HCT116 (cell line): ENCODE measurements at regions not wholly inside any gene's neighbourhood (a gene's known extent, or its start where the extent isn't known, plus 50 kb on each side); places are given as distances from the start of the nearest gene placed in this dataset.

Source experiments
- ATAC-seq: fragments of 200-7000 bp; cut with Tn5 transposase; 2 replicates; pipeline ENCODE4 v1.9.1; 2020; ENCODE audit warnings: mild to moderate bottlenecking, moderate library complexity
- BruUV-seq: library from RNA; stranded (reverse); fragments of 400-500 nt; replicated peaks from 2 replicates; lab custom pipeline; 2021; lab: Mats Ljungman, UMichigan
- CTCF ChIA-PET: fragments of 300-600 bp; sonication (Branson Sonifier 250); formaldehyde crosslinking; loops from one replicate; lab custom pipeline; 2021; ENCODE audit warnings: antibody characterized with exemption; lab: Charles Lee
- POLR2A ChIA-PET: fragments of 300-600, 350-600 bp; sonication (Branson Sonifier 250); formaldehyde crosslinking; loops from one replicate; lab custom pipeline; 2021; ENCODE audit warnings: antibody characterized with exemption; lab: Charles Lee
- RAD21 ChIA-PET, 2 experiments: fragments of 300-600 bp; sonication (Branson Sonifier 250); formaldehyde crosslinking; loops; one replicate each; lab custom pipeline; 2023; ENCODE audit warnings: low total read pairs in 2 of 2; ENCODE audit not compliant: uncharacterized antibody in 2 of 2, unreplicated experiment in 2 of 2, low non-redundant PET in 1 of 2; lab: Charles Lee
- DNase-seq: peaks from one replicate; pipeline ENCODE4 v3.0.0-alpha.2; 2010; ENCODE audit warnings: low read depth, low spot score
- H2AFZ ChIP-seq: fragments of 200-600 bp; shearing (Covaris generic), sonication (generic); 2 replicates; pipeline ENCODE4 v1.6.1; 2017; ENCODE audit warnings: low read depth, mixed run types, mixed read lengths, antibody characterized with exemption, low read length; ENCODE audit not compliant: poor library complexity, severe bottlenecking
- H3K27ac ChIP-seq: 2 replicates; pipeline ENCODE4 v1.5.1; 2012; ENCODE audit warnings: low read depth, low read length
- H3K27me3 ChIP-seq: fragments of 200-600 bp; sonication (generic); 2 replicates; pipeline ENCODE4 v1.6.1; 2016; ENCODE audit warnings: mixed run types, low read length, mixed read lengths; ENCODE audit not compliant: insufficient read depth
- H3K36me3 ChIP-seq, 2 experiments: fragments of 200-500 bp in 1 of 2; fragments of 200-600 bp in 1 of 2; sonication (Bioruptor generic) in 1 of 2; sonication (generic) in 1 of 2; 2 replicates each; pipeline versions ENCODE4 v1.5.1 to v1.6.1; 2014 to 2016; ENCODE audit warnings: low read length in 2 of 2, inconsistent platforms in 1 of 2, mixed read lengths in 1 of 2, mixed run types in 1 of 2; ENCODE audit not compliant: insufficient read depth in 2 of 2, control insufficient read depth in 1 of 2
- H3K4me1 ChIP-seq, 2 experiments: fragments of 200-600 bp in 1 of 2; sonication (generic) in 1 of 2; 2 replicates each; pipeline versions ENCODE4 v1.5.1 to v1.6.1; 2012 to 2017; ENCODE audit warnings: low read length in 2 of 2, inconsistent platforms in 1 of 2, mild to moderate bottlenecking in 1 of 2, mixed read lengths in 1 of 2, mixed run types in 1 of 2, moderate library complexity in 1 of 2; ENCODE audit not compliant: insufficient read depth in 2 of 2, control insufficient read depth in 1 of 2
- H3K4me2 ChIP-seq: fragments of 200-600 bp; sonication (generic); 2 replicates; pipeline ENCODE4 v1.6.1; 2017; ENCODE audit warnings: mixed run types, low read length, mixed read lengths
- H3K4me3 ChIP-seq, 2 experiments: fragments of 200-600 bp in 1 of 2; sonication (generic) in 1 of 2; replicated peaks in 1 of 2; 2 replicates each; pipeline ENCODE4 v1.5.1; 2011 to 2016; ENCODE audit warnings: low read length in 2 of 2, control low read depth in 1 of 2, low read depth in 1 of 2, mild to moderate bottlenecking in 1 of 2, mixed read lengths in 1 of 2, mixed run types in 1 of 2
- H3K79me2 ChIP-seq: fragments of 200-600 bp; sonication (generic); 2 replicates; pipeline ENCODE4 v1.6.1; 2017; ENCODE audit warnings: mild to moderate bottlenecking, mixed run types, low read length, moderate library complexity, mixed read lengths; ENCODE audit not compliant: insufficient read depth
- H3K9ac ChIP-seq: fragments of 200-600 bp; sonication (generic); 2 replicates; pipeline ENCODE4 v1.6.1; 2016; ENCODE audit warnings: low read length, mixed read lengths
- H3K9me2 ChIP-seq: fragments of 200-600 bp; sonication (generic), shearing (Covaris generic); 2 replicates; pipeline ENCODE4 v1.6.1; 2017; ENCODE audit warnings: mixed run types, mild to moderate bottlenecking, moderate library complexity; ENCODE audit not compliant: insufficient read depth
- H3K9me3 ChIP-seq, 2 experiments: fragments of 200-500 bp in 1 of 2; fragments of 200-600 bp in 1 of 2; sonication (Bioruptor generic) in 1 of 2; sonication (generic) in 1 of 2; 2 replicates each; pipeline ENCODE4 v1.6.1; 2014 to 2017; ENCODE audit warnings: low read length in 2 of 2, mixed read lengths in 2 of 2, inconsistent platforms in 1 of 2, low read depth in 1 of 2, mild to moderate bottlenecking in 1 of 2, mixed run types in 1 of 2, moderate library complexity in 1 of 2; ENCODE audit not compliant: control insufficient read depth in 1 of 2, insufficient read depth in 1 of 2
- H4K20me1 ChIP-seq: fragments of 200-600 bp; sonication (generic), shearing (Covaris generic); 2 replicates; pipeline ENCODE4 v1.6.1; 2017; ENCODE audit warnings: mixed run types, mild to moderate bottlenecking, moderate library complexity; ENCODE audit not compliant: insufficient read depth
- ATF3 ChIP-seq: IDR thresholded peaks from 2 replicates; pipeline ENCODE4 v1.6.1; 2012
- CBX3 ChIP-seq: IDR thresholded peaks from 2 replicates; pipeline ENCODE4 v1.6.1; 2012; ENCODE audit warnings: low read depth
- CEBPB ChIP-seq: IDR thresholded peaks from 2 replicates; pipeline ENCODE4 v1.6.1; 2012; ENCODE audit warnings: low read depth
- EGR1 ChIP-seq: IDR thresholded peaks from 2 replicates; pipeline ENCODE4 v1.6.1; 2012; ENCODE audit warnings: low read depth
- EZH2 ChIP-seq: fragments of 200-600 bp; sonication (generic); IDR thresholded peaks from 2 replicates; pipeline ENCODE4 v1.6.1; 2017; ENCODE audit warnings: antibody characterized with exemption, mixed run types
- EZH2phosphoT487 ChIP-seq: fragments of 200-600 bp; IDR thresholded peaks from 2 replicates; pipeline ENCODE4 v1.6.1; 2018; ENCODE audit warnings: antibody characterized with exemption, borderline replicate concordance
- MAX ChIP-seq: IDR thresholded peaks from 2 replicates; pipeline ENCODE4 v1.6.1; 2012
- POLR2A ChIP-seq: IDR thresholded peaks from 2 replicates; pipeline ENCODE4 v1.7.0; 2011; ENCODE audit warnings: borderline replicate concordance; ENCODE audit not compliant: insufficient read depth, insufficient read length; ENCODE audit errors: extremely low read depth
- POLR2AphosphoS5 ChIP-seq: IDR thresholded peaks from 2 replicates; pipeline ENCODE4 v1.6.1; 2011; ENCODE audit warnings: mild to moderate bottlenecking, low read depth, low read length, moderate library complexity
- RAD21 ChIP-seq: IDR thresholded peaks from 2 replicates; pipeline ENCODE4 v1.6.1; 2012; ENCODE audit warnings: low read depth, mild to moderate bottlenecking
- SIN3A ChIP-seq: IDR thresholded peaks from 2 replicates; pipeline ENCODE4 v1.6.1; 2012; ENCODE audit warnings: low read depth
- SRF ChIP-seq: IDR thresholded peaks from 2 replicates; pipeline ENCODE4 v1.6.1; 2012; ENCODE audit warnings: low read depth
- TCF7L2 ChIP-seq: IDR thresholded peaks from 2 replicates; pipeline ENCODE4 v1.7.0; 2011; ENCODE audit warnings: borderline replicate concordance, inconsistent platforms; ENCODE audit not compliant: insufficient read depth, insufficient read length; ENCODE audit errors: extremely low read depth
- YY1 ChIP-seq: IDR thresholded peaks from 2 replicates; pipeline ENCODE4 v1.6.1; 2011; ENCODE audit warnings: low read length, low read depth, moderate library complexity, mild to moderate bottlenecking; ENCODE audit not compliant: insufficient replicate concordance; ENCODE audit errors: extremely low read depth
- ZNF274 ChIP-seq: fragments of 200-500 bp; sonication (Bioruptor generic); IDR thresholded peaks from 2 replicates; pipeline ENCODE4 v1.6.1; 2014; ENCODE audit warnings: mild to moderate bottlenecking, low read depth, low read length, inconsistent platforms
- intact Hi-C: fragments of 100-400 bp; cut with micrococcal nuclease; formaldehyde crosslinking; loops from 2 replicates; pipeline ENCODE4 v1.10.0; 2022
- TF ChIP-seq, protein P1 (sequence below), 3 experiments: fragments of 200-600 bp in 1 of 3; sonication (generic) in 1 of 3; IDR thresholded peaks in 2 of 3; conservative IDR thresholded peaks in 1 of 3; 2 replicates each; pipeline ENCODE4 v1.5.1; 2012 to 2017; ENCODE audit warnings: low read depth in 2 of 3, low read length in 2 of 3, antibody characterized with exemption in 1 of 3, borderline replicate concordance in 1 of 3, control low read depth in 1 of 3, mild to moderate bottlenecking in 1 of 3, mixed read lengths in 1 of 3, mixed run types in 1 of 3, moderate library complexity in 1 of 3; ENCODE audit not compliant: insufficient read depth in 1 of 3

DNA sequence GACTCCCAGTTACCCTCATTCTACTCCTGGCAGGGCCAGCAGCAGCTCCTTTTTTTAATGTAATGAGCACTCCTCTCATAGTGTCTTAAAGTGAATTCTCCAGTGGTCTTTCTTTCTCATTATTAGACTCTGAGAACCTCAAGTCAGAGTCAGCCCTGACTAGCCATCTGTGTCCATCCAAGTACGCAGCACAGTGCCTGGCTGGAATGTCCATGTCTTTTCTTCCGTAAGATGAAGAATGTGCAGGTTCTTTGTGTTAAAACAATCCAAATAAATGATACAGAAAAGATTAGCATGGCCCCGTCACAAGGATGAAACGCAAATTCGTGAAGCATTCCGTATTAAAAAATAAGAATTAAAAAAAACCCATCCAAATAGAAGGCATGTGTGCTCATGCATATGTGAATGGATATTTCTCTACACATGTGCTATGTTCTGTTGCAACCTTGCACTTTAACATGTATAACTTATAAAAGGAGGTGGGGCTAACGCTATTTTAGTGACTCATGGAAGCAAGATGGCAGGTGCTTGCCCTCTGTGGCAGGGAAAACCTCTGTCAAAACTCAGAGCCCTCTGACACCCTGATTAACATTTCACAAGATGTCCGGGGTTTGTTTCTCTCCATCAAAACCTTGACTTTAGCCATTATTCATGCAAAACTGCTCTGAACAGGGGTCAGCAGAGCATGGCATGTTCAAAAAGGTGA, 170.7 kb upstream of the TOPAZ1 start:
- POLR2A ChIA-PET, result no interaction called here
- intact Hi-C loops, result no loop called here
- RAD21 ChIA-PET, result no interaction called here

More for the DNA sequence above, 170.7 kb upstream of the TOPAZ1 start:
- no peak overlapping the region for H2AFZ ChIP-seq
- no peak overlapping the region for H3K4me3 ChIP-seq
- BruUV-seq, result no TSS peak
- no peaks in the 10 kb centered on the region for H4K20me1 ChIP-seq
- CTCF ChIA-PET, result no interaction called here
- H3K9me3 ChIP-seq, result no peaks in the 10 kb centered on the region
- DNase-seq (no peak), ATAC-seq (no peak)
- no peak overlapping the region for H3K27ac ChIP-seq
- no peaks in the 10 kb centered on the region for H3K27me3 ChIP-seq
- no peaks in the 10 kb centered on the region for H3K79me2 ChIP-seq
- H3K4me2 ChIP-seq, result no peak overlapping the region
- H3K9ac ChIP-seq, result no peak overlapping the region
- H3K36me3 ChIP-seq, result no peaks in the 10 kb centered on the region
- TF ChIP-seq TCF7L2, result no peak
- no peak for TF ChIP-seq ZNF274
- no peak for TF ChIP-seq CEBPB
- TF ChIP-seq POLR2A, result no peak
- no peak for TF ChIP-seq RAD21
- TF ChIP-seq MAX, result no peak
- TF ChIP-seq ATF3, result no peak
- TF ChIP-seq EZH2, result no peak
- TF ChIP-seq YY1, result no peak
- TF ChIP-seq CBX3, result no peak
- no peak for TF ChIP-seq EZH2phosphoT487
- TF ChIP-seq EGR1, result no peak
- TF ChIP-seq SRF, result no peak
- TF ChIP-seq, protein P1, sequence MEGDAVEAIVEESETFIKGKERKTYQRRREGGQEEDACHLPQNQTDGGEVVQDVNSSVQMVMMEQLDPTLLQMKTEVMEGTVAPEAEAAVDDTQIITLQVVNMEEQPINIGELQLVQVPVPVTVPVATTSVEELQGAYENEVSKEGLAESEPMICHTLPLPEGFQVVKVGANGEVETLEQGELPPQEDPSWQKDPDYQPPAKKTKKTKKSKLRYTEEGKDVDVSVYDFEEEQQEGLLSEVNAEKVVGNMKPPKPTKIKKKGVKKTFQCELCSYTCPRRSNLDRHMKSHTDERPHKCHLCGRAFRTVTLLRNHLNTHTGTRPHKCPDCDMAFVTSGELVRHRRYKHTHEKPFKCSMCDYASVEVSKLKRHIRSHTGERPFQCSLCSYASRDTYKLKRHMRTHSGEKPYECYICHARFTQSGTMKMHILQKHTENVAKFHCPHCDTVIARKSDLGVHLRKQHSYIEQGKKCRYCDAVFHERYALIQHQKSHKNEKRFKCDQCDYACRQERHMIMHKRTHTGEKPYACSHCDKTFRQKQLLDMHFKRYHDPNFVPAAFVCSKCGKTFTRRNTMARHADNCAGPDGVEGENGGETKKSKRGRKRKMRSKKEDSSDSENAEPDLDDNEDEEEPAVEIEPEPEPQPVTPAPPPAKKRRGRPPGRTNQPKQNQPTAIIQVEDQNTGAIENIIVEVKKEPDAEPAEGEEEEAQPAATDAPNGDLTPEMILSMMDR (IDR thresholded peaks at IDR 0.05 in 2 of 3, conservative IDR thresholded peaks at IDR 0.05 in 1 of 3; ENCODE audit: borderline replicate concordance in 1 of 3, insufficient read depth in 1 of 3, low read depth in 2 of 3, low read length in 2 of 3), result no peak
- no peak for TF ChIP-seq POLR2AphosphoS5
- no peak for TF ChIP-seq SIN3A
- peaks cover 3 to 15% of the 10 kb centered on the region in 2 experiments; a peak in 1 of 4 replicates for H3K4me1 ChIP-seq
- H3K9me2 ChIP-seq, result no peaks in the 10 kb centered on the region
